Testis (tissue), 2 donors: ENCODE measurements at regions not wholly inside any gene's neighbourhood (a gene's known extent, or its start where the extent isn't known, plus 50 kb on each side); places are given as distances from the start of the nearest gene placed in this dataset.

ENCODE experiments used
- DNase-seq: peaks from one replicate; pipeline ENCODE4 v3.0.0-alpha.2; 2019
- H3K27ac ChIP-seq, 2 donors: fragments of 200-600 bp; sonication (generic); one replicate each; pipeline ENCODE4 v1.5.1; 2019
- H3K27me3 ChIP-seq: fragments of 200-600 bp; sonication (generic); one replicate; pipeline ENCODE4 v1.5.1; 2019
- H3K36me3 ChIP-seq: fragments of 200-600 bp; sonication (generic); one replicate; pipeline ENCODE4 v1.5.1; 2017; ENCODE audit warnings: low read depth; ENCODE audit errors: missing control alignments
- H3K4me1 ChIP-seq: fragments of 200-600 bp; sonication (generic); one replicate; pipeline ENCODE4 v1.5.1; 2019
- H3K4me3 ChIP-seq, 2 donors: fragments of 200-600 bp; sonication (generic); one replicate each; pipeline ENCODE4 v1.5.1; 2017 to 2019
- H3K9me3 ChIP-seq: fragments of 200-600 bp; sonication (generic); one replicate; pipeline ENCODE4 v1.5.1; 2017
- CTCF ChIP-seq, 3 experiments: fragments of 450-650 bp in 2 of 3; fragments of 200-600 bp in 1 of 3; sonication (generic) in 1 of 3; IDR thresholded peaks; one replicate each; pipeline ENCODE4 v1.5.1; 2016 to 2019; ENCODE audit warnings: antibody characterized with exemption in 3 of 3, mild to moderate bottlenecking in 2 of 3, moderate library complexity in 1 of 3
- POLR2A ChIP-seq: fragments of 450-650 bp; IDR thresholded peaks from one replicate; pipeline ENCODE4 v1.6.1; 2017; ENCODE audit warnings: antibody characterized with exemption, mild to moderate bottlenecking, moderate library complexity
- WGBS, 2 donors: methylation state at CpG; one replicate each; pipeline ENCODE4 v1.1.5; 2018; 5-methylcytosine and 5-hydroxymethylcytosine counted together
- intact Hi-C: fragments of 100-400 bp; cut with DNase I; formaldehyde crosslinking; loops from one replicate; pipeline ENCODE4 v1.15.1; 2023; ENCODE audit warnings: low total_unique reads

- H3K27me3 ChIP-seq, result no peaks in the 10 kb centered on the region
- 69 to 71% methylated on average over 1 of the region's 1 CpG for WGBS, 2 donors
- no peaks in the 10 kb centered on the region for H3K4me1 ChIP-seq
- DNase-seq, result no peak
- no peak for TF ChIP-seq POLR2A
- TF ChIP-seq CTCF (IDR thresholded peaks at IDR 0.05), result no peak
- no peak overlapping the region for H3K27ac ChIP-seq
- no peaks in the 10 kb centered on the region for H3K9me3 ChIP-seq
- no peak overlapping the region for H3K4me3 ChIP-seq
- no peaks in the 10 kb centered on the region for H3K36me3 ChIP-seq
- intact Hi-C loops, result no loop called here
Observed at GRCh38 chr5:105544300-105544699, 1981.7 kb upstream of the NUDT12 start.

GRCh38 chr5:105536675-105537074 lies 1974.1 kb upstream of the NUDT12 start:
- DNase-seq, result no peak
- Histone ChIP-seq H3K27me3 (no peaks in the 10 kb centered on the region), H3K9me3 (no peaks in the 10 kb centered on the region), H3K4me1 (no peaks in the 10 kb centered on the region), H3K4me3 (no peak overlapping the region), H3K27ac (no peak overlapping the region), H3K36me3 (no peaks in the 10 kb centered on the region)
- intact Hi-C loops, result no loop called here
- TF ChIP-seq POLR2A, result no peak
- no peak for TF ChIP-seq CTCF (IDR thresholded peaks at IDR 0.05)

- H3K27ac ChIP-seq, result no peak overlapping the region
- no peak overlapping the region for H3K4me3 ChIP-seq
- H3K27me3 ChIP-seq, result no peaks in the 10 kb centered on the region
- intact Hi-C loops, result no loop called here
- no peaks in the 10 kb centered on the region for H3K9me3 ChIP-seq
- no peaks in the 10 kb centered on the region for H3K36me3 ChIP-seq
- WGBS, 2 donors, result 82 to 83% methylated on average over 3 of the region's 3 CpGs
- H3K4me1 ChIP-seq, result no peaks in the 10 kb centered on the region
- no peak for DNase-seq
- TF ChIP-seq POLR2A, result no peak
- no peak for TF ChIP-seq CTCF (IDR thresholded peaks at IDR 0.05)
Observed at GRCh38 chr5:105530716-105531261, 1968.2 kb upstream of the NUDT12 start.

GRCh38 chr5:105529851-105530250 lies 1967.3 kb upstream of the NUDT12 start:
- Histone ChIP-seq H3K36me3 (no peaks in the 10 kb centered on the region), H3K4me3 (no peak overlapping the region), H3K27ac (no peak overlapping the region), H3K27me3 (no peaks in the 10 kb centered on the region), H3K4me1 (no peaks in the 10 kb centered on the region), H3K9me3 (no peaks in the 10 kb centered on the region)
- no peak for DNase-seq
- no peak for TF ChIP-seq CTCF (IDR thresholded peaks at IDR 0.05)
- no peak for TF ChIP-seq POLR2A
- intact Hi-C loops, result no loop called here
- WGBS, 2 donors, result 68 to 81% methylated on average over 5 of the region's 5 CpGs

GRCh38 chr5:105508519-105508918 lies 1945.9 kb upstream of the NUDT12 start:
- Histone ChIP-seq H3K9me3 (no peaks in the 10 kb centered on the region), H3K4me1 (no peaks in the 10 kb centered on the region), H3K27ac (no peak overlapping the region), H3K27me3 (no peaks in the 10 kb centered on the region), H3K4me3 (no peak overlapping the region), H3K36me3 (no peaks in the 10 kb centered on the region)
- no peak for DNase-seq
- intact Hi-C loops, result no loop called here
- TF ChIP-seq CTCF (IDR thresholded peaks at IDR 0.05), result no peak
- no peak for TF ChIP-seq POLR2A
- WGBS, 2 donors, result 64 to 82% methylated on average over 2 of the region's 2 CpGs
